GM21786 (cell line): ENCODE measurements at regions not wholly inside any gene's neighbourhood (a gene's known extent, or its start where the extent isn't known, plus 50 kb on each side); places are given as distances from the start of the nearest gene placed in this dataset.
A peak's percentile ranks its signal among the peaks of the same experiment; 100 is the strongest.

ENCODE experiments used
- ATAC-seq: cut with Tn5 transposase; IDR thresholded peaks from one replicate; pipeline ENCODE4 v1.9.1; 2021; ENCODE audit not compliant: unreplicated experiment

DNA sequence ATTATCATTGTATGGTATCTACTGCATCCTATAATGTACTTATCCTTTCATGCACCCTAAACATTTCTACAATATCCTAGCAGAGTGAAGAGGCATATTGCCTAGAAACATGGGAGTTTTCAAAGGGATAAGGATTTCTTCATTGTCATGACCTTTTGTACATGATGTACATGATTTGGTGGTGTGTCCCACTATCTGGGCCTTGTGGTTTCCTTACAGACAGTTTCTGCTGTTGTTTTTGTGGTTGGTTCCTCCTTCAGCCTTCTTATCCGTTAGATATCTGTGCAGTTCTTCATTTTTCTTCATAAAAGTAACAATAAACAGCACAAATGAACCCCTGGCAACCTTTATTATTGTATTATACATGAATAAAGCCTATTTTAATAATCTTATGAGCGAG lies 70.4 kb upstream of the BACH1 start:
- no peak for ATAC-seq

DNA sequence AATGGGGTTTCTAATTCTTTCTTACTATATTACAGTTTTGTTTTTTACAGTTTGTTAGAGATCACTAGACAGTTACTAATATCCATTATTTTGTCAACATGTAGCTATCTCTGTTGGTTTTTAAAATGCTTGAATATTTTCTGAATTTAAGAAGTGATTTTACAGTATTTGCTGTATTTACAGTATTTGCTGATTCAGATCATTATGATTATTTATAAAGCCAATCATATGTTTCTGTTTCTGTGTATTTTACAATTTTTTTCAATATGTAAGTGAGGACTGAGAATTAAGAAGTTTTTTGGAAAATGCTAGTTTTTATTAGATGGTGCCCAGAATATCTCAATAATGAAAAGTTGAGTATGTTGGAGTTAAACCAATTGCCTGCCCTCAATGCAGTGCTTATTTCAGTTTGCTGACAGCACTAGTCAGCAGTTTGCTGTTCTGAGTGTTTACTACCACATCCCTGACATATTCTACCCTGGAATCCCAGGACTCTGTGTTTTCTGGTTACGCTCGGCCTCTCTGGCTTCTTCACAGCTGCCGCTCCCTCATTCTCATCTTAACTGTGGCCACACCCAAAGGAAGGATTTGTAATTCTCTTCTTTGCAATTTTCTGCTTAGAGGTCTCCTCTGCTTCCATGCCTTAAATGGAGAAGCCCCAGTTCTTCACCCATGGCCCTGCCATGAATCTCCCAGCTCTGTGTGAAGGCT lies 68.0 kb upstream of the BACH1 start:
- ATAC-seq, result no peak

DNA sequence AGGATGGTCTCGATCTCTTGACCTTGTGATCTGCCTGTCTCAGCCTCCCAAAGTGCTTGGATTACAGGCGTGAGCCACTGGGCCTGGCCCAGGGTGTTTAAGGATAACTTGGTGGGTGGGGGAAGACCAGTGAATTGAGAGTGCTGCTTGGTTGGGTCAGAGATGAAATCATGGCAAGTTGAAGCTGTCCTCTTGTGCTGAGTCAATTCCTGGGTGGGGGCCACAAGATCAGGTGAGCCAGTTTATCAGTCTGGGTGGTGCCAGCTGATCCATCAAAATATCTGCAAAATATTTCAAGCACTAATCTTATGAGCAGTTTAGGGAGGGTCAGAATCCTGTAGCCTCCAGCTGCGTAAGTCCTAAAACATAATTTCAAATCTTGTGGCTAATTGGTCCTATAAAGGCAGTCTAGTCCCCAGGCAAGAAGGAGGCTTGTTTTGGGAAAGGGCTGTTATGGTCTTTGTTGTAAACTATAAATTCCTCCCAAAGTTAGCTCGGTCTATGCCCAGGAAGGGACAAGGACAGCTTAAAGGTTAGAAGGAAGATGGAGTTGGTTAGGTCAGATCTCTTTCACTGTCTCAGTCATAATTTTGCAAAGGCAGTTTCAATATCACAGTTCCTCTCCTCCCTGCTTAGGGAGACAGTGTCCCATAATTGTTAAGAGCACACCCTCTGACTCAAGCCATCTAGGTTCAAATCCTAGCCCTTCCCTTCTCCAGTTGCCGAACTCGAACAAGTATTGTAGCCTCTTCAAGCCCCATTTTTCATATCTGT lies 66.8 kb upstream of the BACH1 start:
- no peak for ATAC-seq

DNA sequence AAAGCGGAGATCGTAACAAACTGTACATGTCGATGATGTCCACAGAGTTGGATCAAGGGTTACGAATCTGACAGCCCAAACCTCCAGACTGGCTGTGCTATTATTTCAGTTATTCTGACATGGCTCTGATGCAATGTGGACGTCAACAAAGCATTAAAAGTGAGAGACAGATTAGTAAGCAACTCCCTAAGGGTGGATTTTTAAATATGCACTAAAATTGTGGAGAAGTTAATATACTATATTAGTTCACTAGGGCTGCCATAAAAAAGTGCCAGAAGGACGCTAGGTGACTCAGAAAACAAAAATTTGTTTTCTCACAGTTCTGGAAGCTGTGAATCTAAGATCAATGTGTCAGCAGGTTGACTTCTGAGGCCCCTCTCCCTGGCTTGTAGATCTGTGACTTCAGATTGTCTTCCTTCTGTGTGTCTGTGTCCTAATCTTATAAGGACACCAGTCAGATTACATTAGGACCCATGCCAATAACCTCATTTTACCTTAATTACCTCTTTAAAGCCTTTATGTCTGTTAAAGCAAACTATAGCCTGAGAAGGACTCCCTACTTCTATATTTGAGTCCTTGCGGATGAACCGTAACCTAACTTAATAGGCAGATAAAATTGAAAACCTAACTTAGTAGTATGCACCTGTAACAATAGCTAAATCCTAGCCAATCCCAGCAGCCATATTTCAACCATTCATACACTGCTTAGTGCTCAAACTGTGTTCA lies 66.0 kb upstream of the BACH1 start:
- no peak for ATAC-seq

DNA sequence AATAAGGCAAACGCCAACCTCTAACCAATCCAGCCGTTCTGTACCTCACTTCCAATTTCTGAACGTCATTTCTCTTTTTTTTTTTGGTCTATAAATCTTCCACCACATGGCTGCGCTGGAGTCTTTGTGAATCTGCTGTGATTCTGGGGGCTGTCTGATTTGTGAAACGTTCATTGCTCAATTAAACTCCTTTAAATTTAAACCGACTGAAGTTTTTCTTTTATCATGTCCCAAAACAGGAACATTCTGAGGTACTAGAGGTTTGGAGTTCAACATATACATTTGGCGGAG lies 65.5 kb upstream of the BACH1 start:
- peak; percentile 10 for ATAC-seq

DNA sequence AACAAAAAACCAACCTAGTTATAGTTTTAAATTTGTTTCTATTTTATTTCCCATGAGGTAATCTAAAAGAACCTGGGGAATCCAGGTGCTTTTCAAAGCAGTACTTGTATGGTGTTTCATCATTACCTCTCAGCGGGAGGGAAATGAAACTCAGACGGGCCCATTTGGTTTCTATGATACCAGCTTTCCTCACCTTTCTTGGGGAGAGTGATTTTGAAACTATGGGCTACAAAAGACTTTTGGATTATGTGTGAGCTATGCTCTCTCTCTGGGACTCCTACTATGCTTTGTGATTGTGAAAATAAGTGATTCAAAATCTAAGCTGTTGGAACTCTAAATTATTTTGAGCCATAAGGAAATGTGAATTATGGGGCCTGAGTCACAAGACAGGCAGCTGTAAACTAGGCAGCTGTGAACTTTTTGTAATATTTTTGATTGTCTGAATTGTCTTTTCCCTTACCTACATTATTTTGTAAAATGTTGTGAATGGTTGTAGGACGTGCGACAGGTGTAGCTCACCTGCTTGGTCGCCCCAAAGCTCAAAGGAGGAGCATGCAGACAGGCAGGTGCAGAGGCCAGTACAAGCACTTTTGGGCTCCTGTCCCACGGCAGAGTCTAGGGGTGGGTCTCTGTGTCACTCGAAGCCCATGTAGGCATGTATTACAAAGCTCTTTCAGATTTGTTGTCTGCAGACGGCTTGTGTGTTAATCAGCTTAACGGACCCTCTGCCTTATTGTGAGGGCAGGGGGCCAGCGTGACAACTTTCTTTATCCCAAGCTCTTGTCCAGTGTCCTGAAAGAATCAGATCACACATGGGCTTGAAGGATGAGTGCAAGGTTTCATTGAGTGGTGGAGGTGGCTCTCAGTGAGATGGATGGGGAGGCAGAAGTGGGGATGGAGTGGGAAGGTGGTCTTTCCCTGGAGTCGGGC lies 64.8 kb upstream of the BACH1 start:
- ATAC-seq, result peak; percentile 58

DNA sequence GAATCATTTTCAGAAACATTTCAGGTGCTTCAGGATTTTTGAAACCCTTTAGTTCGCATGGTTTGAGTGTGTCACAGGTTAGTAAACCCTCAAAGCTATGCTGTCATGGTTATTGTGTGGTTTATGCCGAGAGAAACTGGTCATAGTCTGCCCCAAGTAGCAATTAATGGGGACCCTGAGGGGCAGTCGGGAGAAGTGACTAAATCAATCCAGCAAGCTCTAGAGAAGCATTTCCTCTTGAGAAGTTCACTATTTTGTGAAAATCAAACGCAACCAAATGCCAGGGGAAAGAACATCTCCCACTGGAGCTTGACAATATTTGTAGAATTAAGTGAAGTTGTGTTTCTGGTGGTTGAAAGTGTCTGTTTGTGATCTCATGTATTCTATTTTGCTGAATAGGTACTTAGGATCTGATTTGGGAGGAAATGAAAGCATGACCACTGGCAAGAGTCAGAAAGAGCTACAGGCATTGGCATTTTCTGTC lies 63.0 kb upstream of the BACH1 start:
- peak; percentile 60 for ATAC-seq

DNA sequence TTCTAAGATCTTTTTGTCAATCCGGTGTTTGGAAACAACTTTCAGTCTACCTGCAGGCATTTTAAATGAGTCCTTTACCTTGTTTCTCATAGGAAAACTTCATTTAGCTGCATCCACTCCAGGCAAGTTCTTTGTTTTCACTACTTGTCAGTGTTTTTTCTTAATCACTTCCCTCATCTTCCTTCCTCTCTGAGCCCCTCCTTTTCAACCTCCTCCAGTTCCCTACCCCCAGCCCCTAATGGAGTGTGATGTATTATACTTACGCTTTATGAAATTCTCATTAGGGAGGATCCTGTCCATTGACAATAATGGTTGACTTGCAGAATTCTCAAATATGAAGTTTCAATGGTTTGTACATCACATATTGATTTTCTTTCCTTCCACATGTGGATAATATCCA lies 62.5 kb upstream of the BACH1 start:
- ATAC-seq, result no peak

DNA sequence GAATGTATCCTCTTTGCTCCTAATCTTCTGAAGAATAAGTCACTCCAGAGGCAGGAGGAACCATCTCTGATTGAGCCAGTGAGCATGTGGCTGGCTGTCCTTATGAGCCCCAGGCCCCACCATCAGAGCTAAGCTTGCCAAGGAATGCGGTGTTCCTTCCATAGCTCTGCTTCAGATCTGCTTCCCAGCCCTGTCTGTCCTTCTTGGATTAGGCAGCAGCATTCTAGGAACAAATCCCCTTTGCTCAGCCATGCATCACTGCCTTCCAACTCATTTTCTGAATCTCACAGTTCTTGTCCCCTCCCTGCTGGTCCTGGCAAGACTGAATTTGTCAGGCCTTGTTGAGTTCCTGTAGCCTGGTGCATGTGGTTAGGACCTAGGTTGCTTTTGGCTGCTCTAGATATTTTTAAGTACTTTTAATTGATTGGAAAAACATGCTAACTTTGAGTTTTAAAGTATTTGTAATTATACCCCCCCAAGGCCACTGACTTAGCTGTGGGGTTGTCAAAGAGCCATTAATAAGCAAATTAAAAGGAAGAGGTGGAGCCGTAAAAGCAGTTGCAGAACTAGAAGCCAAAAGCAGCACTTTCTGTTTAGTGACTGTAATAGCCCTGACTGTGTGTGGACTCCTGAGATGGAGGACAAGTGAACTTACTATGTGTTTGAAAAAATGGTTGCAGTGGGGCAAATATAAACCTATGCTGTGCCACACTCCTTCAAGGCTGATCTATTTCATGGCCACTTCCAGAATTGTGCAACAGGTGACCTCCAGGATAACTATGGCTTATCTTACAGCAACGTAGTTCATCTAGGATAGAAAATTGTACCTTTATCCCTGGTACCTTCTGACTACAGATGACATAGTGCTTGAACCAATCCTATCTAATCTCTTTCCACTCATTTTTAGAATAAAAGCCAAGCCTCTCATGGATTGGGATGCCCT lies 61.3 kb upstream of the BACH1 start:
- ATAC-seq, result no peak

DNA sequence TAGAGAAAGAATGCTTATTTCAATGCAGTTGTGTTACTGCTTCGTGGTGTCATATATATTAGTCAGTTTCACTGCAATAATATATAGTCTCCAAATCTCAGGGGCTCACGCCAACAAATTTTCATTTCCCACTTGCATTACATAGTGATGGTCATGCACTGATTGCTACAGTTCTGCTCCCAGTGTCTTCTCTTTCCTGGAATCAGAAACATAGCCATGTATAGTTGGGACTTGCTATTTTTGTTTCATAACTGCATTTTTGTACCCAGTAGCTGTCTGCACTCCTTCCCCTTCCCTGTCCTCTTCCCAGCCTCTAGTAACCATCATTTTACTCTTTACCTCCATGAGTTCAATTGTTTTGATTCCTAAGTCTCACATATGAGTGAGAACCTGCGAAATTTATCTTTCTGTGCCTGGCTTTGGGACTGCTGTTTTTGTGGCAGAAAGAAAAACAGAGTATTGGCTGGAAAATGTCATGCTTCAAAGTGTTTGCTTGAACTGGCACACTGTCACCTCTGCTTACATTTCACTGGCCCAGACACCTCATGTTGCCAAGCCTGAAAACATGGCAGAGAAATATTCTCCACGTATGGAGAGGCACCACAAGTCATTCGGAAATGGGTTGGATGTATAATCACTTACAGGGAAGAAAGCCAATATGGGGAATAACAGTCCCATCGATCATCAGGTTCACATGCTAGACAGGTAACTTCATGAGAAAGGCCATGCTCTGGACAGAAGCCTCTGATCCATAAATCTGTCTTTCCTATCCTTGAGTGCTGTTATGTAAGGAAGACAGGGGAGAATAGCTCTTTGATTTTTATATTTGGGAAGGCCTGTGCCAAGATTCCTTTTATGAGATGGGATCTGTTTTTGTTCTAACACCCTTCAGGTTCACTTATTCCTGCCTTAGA lies 60.4 kb upstream of the BACH1 start:
- ATAC-seq, result no peak

DNA sequence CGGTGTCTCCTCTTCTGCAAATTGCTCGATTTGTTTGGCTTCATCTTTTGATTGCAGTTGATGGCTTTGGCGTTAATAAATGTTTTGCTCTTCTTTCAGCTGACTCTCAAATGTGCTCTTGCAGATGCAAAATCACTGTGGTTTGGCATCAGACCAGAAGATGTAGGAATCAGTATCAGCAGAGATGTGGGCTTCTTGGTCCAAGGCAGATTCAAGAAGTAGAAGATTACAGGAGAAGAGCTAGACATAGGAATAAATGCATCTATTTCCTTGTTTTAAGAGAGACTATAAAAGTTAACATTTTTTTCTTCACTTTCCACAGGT lies 59.8 kb upstream of the BACH1 start:
- no peak for ATAC-seq

DNA sequence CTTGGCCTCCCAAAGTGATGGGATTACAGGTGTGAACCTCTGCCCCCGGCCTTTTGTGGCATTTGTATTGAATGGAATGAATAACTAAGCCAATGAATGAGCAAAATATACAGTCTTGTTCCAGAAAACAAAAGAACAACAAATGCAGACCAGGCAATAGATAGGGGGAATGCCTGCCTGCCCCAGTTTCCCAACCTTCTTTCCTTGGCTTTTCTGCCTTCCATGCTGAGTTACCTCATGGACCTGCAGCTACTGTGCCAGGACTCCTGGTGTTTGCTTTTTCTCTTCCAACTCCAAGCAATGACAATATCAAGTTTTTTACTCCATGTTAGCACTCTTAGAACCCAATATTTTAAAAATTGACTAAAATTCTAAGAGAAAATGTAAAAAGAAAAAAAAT lies 58.6 kb upstream of the BACH1 start:
- ATAC-seq, result no peak

DNA sequence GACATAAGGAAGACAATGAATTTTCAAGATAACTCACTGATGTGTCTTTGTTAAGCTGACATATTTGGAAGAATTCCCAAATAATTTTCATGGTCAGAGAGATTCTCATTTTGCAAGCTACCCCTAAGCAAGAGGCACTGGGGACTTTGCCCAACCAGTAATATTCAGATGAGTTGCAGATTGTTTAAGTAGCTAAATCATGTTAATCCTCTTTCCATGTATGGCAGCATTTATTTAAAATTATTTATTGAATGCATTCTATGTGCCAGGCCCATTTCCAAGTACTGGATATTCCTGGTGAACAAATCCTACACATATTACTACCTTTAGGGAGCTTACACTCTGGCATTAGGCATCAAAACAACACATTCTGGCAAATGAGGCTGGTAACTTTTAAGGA lies 56.5 kb upstream of the BACH1 start:
- no peak for ATAC-seq

DNA sequence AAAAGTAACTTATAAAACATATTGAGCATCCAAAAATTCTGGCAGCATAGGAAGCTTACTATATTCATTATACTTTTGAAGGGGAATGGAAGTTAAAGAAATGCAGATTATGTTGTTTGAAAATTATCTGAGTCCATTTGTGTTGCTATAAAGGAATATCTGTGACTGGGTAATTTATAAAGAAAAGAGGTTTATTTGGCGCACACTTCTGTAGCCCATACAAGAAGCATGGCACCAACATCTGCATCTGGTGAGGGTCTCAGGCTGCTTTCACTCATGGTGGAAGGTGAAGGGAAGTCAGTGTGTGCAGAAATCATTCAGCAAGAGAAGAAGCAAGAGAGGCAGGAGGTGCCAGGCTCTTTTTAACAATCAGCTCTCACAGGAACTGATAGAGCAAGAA lies 55.5 kb upstream of the BACH1 start:
- no peak for ATAC-seq

DNA sequence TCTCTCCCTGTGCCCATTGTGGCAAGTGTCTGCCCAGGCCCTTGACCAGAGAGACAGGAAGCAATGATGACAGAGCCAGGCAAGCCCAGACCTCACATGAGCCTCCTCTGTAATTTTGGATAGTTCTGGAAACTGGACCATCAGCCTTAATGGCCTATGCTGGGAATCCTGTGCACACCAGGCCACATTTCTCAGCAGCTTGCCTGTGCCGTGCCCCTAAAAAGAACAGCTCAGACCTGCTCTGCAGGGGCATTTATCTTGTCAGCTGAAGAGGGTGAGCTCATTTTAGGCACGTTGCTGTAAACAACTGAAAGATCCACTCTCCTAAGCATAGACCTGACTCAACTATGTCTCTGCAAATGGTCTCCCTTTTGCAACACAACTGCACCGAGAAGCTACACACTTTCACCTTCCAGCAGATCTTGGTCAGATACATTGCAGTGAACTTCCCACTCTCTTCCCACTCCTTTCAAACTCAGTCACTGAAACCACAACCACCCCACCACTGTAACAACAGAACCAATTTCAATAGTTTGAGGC lies 53.5 kb upstream of the BACH1 start:
- no peak for ATAC-seq

DNA sequence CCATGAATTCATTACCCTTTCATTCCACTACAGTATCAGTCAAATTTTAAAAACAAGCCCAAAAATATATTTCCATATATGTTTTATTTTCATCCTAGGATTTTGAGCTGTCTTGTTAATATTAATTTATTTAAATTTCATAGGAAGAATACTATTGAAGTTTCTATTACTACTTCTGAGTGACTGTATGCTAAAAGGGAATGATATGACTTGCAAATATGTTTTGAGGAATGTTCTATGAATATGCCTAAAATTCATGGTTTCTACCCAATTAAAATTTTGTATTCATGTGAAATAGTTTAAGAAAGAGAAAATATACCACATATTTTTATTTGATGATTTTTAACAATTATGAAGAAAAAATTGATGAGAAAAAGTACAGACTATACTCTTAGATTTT lies 52.9 kb upstream of the BACH1 start:
- ATAC-seq, result no peak

DNA sequence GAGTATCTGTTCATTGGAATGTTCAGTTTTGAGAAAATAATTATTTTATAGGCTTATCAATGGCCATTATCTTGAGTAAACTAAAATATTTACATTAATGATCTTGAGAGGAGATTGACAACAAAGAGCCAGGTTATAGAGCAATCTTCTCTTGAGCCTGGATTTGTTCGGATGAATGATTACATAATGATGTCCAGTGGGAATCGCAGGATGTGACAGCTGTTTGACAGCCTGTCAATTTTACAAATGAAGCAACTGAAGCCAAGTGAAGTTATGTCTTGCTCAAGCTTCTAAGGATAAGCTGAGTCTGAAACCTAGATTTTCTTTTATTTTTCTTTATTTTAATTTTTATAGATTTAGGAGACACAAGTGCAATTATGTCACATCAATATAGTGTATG lies 52.1 kb upstream of the BACH1 start:
- no peak for ATAC-seq

DNA sequence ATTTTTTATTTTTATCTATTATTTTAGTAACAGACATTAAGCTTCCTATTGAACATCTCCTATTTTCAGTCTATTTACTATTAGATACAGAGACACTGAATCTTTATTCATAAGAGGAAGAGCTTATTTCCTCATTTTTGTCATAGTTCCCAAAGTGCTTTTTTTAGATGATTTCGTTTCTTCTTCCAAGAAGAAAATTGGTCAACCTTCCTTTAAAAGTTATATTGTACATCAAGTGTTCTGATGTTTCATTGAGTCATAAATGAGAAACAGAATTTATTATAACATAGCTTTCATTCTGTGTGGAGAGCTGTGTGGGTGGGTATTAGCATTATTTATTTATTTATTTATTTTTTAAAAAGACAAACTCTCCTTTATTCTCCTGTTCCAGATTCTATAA lies 50.6 kb upstream of the BACH1 start:
- no peak for ATAC-seq
